Activated CD4-positive, CD25-positive, alpha-beta regulatory T cell treated with anti-CD3 and anti-CD28 coated beads, Interleukin-2, amount 50 U/mL, for 24 hours (primary cell): ENCODE measurements at regions not wholly inside any gene's neighbourhood (a gene's known extent, or its start where the extent isn't known, plus 50 kb on each side); places are given as distances from the start of the nearest gene placed in this dataset.
"Not testable (repeated sequence)": the region's sequence is repeated elsewhere in the genome, so short reads cannot be mapped to it uniquely, and the experiment has no call there.

ENCODE experiments used
- ATAC-seq, 2 donors: fragments of 150-1000 bp; cut with Tn5 transposase; one replicate each; pipeline ENCODE4 v1.10.0; 2021; ENCODE audit warnings: mild to moderate bottlenecking in 1 of 2, moderate library complexity in 1 of 2

- ATAC-seq, result no peak
Observed at GRCh38 chr15:92705764-92706163, 50.2 kb upstream of the FAM174B start.

- ATAC-seq, result no peak
Observed at GRCh38 chr15:92706201-92706600, 50.6 kb upstream of the FAM174B start.

- no peak for ATAC-seq
Observed at GRCh38 chr15:92707880-92708551, 52.4 kb upstream of the FAM174B start.

GRCh38 chr15:92708635-92709034 lies 53.1 kb upstream of the FAM174B start:
- ATAC-seq, result no peak

- ATAC-seq, result no peak
Observed at GRCh38 chr15:92709110-92709790, 53.7 kb upstream of the FAM174B start.

- no peak for ATAC-seq
Observed at GRCh38 chr15:92711457-92711831, 55.9 kb upstream of the FAM174B start.

GRCh38 chr15:92714077-92714476 lies 58.5 kb upstream of the FAM174B start:
- ATAC-seq, result no peak

GRCh38 chr15:92714477-92715401 lies 59.2 kb upstream of the FAM174B start:
- peak; percentile 64 to 84 for ATAC-seq

- no peak for ATAC-seq
Observed at GRCh38 chr15:92715758-92716157, 60.2 kb upstream of the FAM174B start.

GRCh38 chr15:92719021-92719420 lies 63.4 kb upstream of the FAM174B start:
- ATAC-seq, result no peak

- ATAC-seq, result no peak
Observed at GRCh38 chr15:92724144-92724543, 68.6 kb upstream of the FAM174B start.

- ATAC-seq, result no peak
Observed at GRCh38 chr15:92725171-92725570, 69.6 kb upstream of the FAM174B start.

GRCh38 chr15:92728266-92728665 lies 72.7 kb upstream of the FAM174B start:
- ATAC-seq, result no peak

- ATAC-seq, result no peak
Observed at GRCh38 chr15:92733090-92733933, 77.7 kb upstream of the FAM174B start.

GRCh38 chr15:92733934-92734521 lies 78.5 kb upstream of the FAM174B start:
- no peak for ATAC-seq

- ATAC-seq, result not testable (repeated sequence)
Observed at GRCh38 chr15:92739246-92739645, 83.7 kb upstream of the FAM174B start.

- ATAC-seq, result no peak
Observed at GRCh38 chr15:92745845-92746271, 90.3 kb upstream of the FAM174B start.

GRCh38 chr15:92747047-92747446 lies 91.5 kb upstream of the FAM174B start:
- no peak for ATAC-seq

- ATAC-seq, result no peak
Observed at GRCh38 chr15:92749216-92749615, 93.6 kb upstream of the FAM174B start.

GRCh38 chr15:92749946-92750345 lies 94.4 kb upstream of the FAM174B start:
- ATAC-seq, result no peak

GRCh38 chr15:92751528-92751927 lies 96.0 kb upstream of the FAM174B start:
- no peak for ATAC-seq

- no peak for ATAC-seq
Observed at GRCh38 chr15:92753591-92753990, 98.0 kb upstream of the FAM174B start.
